ENCODE measurements at regions not wholly inside any gene's neighbourhood (a gene's known extent, or its start where the extent isn't known, plus 50 kb on each side); places are given as distances from the start of the nearest gene placed in this dataset.

- Histone ChIP-seq H3K9me3 (ENCODE audit: control insufficient read depth in 1 of 2, insufficient read depth in 1 of 2, low read length in 2 of 2) (no peaks in the 10 kb centered on the region), H3K4me1 (ENCODE audit: insufficient read depth, low read length) (no peaks in the 10 kb centered on the region), H3K4me3 (ENCODE audit: low read length) (no peak overlapping the region), H3K27ac (ENCODE audit: low read depth in 1 of 2, low read length in 2 of 2) (no peak overlapping the region), H3K36me3 (ENCODE audit: insufficient read depth, low read length) (no peaks in the 10 kb centered on the region), H3K27me3 (ENCODE audit: control insufficient read depth in 1 of 2, insufficient read depth in 2 of 2, low read length in 2 of 2) (no peaks in the 10 kb centered on the region)
- Mint-ChIP-seq H3K9me3 (no peaks in the 10 kb centered on the region), H3K36me3 (ENCODE audit: low read depth) (no peaks in the 10 kb centered on the region), H3K27me3 (no peaks in the 10 kb centered on the region), H3K4me3 (no peak overlapping the region), H3K27ac (no peak overlapping the region), H3K4me1 (ENCODE audit: low read depth) (no peaks in the 10 kb centered on the region)
- ChIA-PET CTCF (no interaction called here), POLR2A (no interaction called here)
- ATAC-seq (ENCODE audit: poor library complexity) (no peak), DNase-seq (no peak)
- TF ChIP-seq CTCF (IDR thresholded peaks at IDR 0.05) = no peak
- intact Hi-C loops (cut with DNase I, micrococcal nuclease) = no loop called here
These were observed 354.6 kb downstream of the DDX10 start for GRCh38 chr11:109019342-109019936.

- Mint-ChIP-seq H3K4me3 (no peak overlapping the region), H3K9me3 (peaks cover 3% of the 10 kb centered on the region), H3K27me3 (no peaks in the 10 kb centered on the region), H3K4me1 (ENCODE audit: low read depth) (no peaks in the 10 kb centered on the region), H3K36me3 (ENCODE audit: low read depth) (no peaks in the 10 kb centered on the region), H3K27ac (no peak overlapping the region)
- no peaks in the 10 kb centered on the region for H3K4me1 ChIP-seq (ENCODE audit: insufficient read depth, low read length)
- H3K9me3 ChIP-seq (ENCODE audit: control insufficient read depth in 1 of 2, insufficient read depth in 1 of 2, low read length in 2 of 2) = no peaks in the 10 kb centered on the region
- ChIA-PET CTCF (no interaction called here), POLR2A (no interaction called here)
- TF ChIP-seq CTCF (IDR thresholded peaks at IDR 0.05) = no peak
- no peak overlapping the region for H3K4me3 ChIP-seq (ENCODE audit: low read length)
- peak in 1 of 14 experiments; percentile 11 for DNase-seq
- ATAC-seq (ENCODE audit: poor library complexity) = no peak
- no peaks in the 10 kb centered on the region for H3K27me3 ChIP-seq (ENCODE audit: control insufficient read depth in 1 of 2, insufficient read depth in 2 of 2, low read length in 2 of 2)
- no peak overlapping the region for H3K27ac ChIP-seq (ENCODE audit: low read depth in 1 of 2, low read length in 2 of 2)
- H3K36me3 ChIP-seq (ENCODE audit: insufficient read depth, low read length) = no peaks in the 10 kb centered on the region
- intact Hi-C loops (cut with DNase I, micrococcal nuclease) = no loop called here
These were observed 358.2 kb downstream of the DDX10 start for GRCh38 chr11:109023036-109023435.

- Mint-ChIP-seq H3K27ac (no peak overlapping the region), H3K4me3 (no peak overlapping the region), H3K36me3 (ENCODE audit: low read depth) (no peaks in the 10 kb centered on the region), H3K9me3 (peaks cover 3% of the 10 kb centered on the region), H3K4me1 (ENCODE audit: low read depth) (no peaks in the 10 kb centered on the region), H3K27me3 (no peaks in the 10 kb centered on the region)
- no peak for TF ChIP-seq CTCF (IDR thresholded peaks at IDR 0.05)
- H3K27ac ChIP-seq (ENCODE audit: low read depth in 1 of 2, low read length in 2 of 2) = no peak overlapping the region
- DNase-seq (no peak), ATAC-seq (ENCODE audit: poor library complexity) (no peak)
- no peaks in the 10 kb centered on the region for H3K4me1 ChIP-seq (ENCODE audit: insufficient read depth, low read length)
- H3K36me3 ChIP-seq (ENCODE audit: insufficient read depth, low read length) = no peaks in the 10 kb centered on the region
- POLR2A ChIA-PET = no interaction called here
- H3K9me3 ChIP-seq (ENCODE audit: control insufficient read depth in 1 of 2, insufficient read depth in 1 of 2, low read length in 2 of 2) = no peaks in the 10 kb centered on the region
- H3K4me3 ChIP-seq (ENCODE audit: low read length) = no peak overlapping the region
- H3K27me3 ChIP-seq (ENCODE audit: control insufficient read depth in 1 of 2, insufficient read depth in 2 of 2, low read length in 2 of 2) = no peaks in the 10 kb centered on the region
- CTCF ChIA-PET = no interaction called here
- intact Hi-C loops (cut with DNase I, micrococcal nuclease) = no loop called here
These were observed 362.1 kb downstream of the DDX10 start for GRCh38 chr11:109026891-109027489.

Data from CD4-positive, alpha-beta T cell (primary cell).